Peyer's patch (tissue), 4 donors: ENCODE measurements at regions not wholly inside any gene's neighbourhood (a gene's known extent, or its start where the extent isn't known, plus 50 kb on each side); places are given as distances from the start of the nearest gene placed in this dataset.

Experiments
- POLR2A ChIP-seq, 2 donors: fragments of 450-650 bp; IDR thresholded peaks; one replicate each; pipeline ENCODE4 v1.5.1; 2017; ENCODE audit warnings: antibody characterized with exemption in 2 of 2, mild to moderate bottlenecking in 2 of 2, moderate library complexity in 2 of 2
- TF ChIP-seq, protein P1 (sequence below), 6 experiments: fragments of 450-650 bp in 4 of 6; fragments of 200-600 bp in 2 of 6; sonication (generic) in 1 of 6; IDR thresholded peaks; one replicate each; pipeline ENCODE4 v1.5.1; 2017 to 2019; ENCODE audit warnings: antibody characterized with exemption in 6 of 6, mild to moderate bottlenecking in 3 of 6, moderate library complexity in 1 of 6

DNA sequence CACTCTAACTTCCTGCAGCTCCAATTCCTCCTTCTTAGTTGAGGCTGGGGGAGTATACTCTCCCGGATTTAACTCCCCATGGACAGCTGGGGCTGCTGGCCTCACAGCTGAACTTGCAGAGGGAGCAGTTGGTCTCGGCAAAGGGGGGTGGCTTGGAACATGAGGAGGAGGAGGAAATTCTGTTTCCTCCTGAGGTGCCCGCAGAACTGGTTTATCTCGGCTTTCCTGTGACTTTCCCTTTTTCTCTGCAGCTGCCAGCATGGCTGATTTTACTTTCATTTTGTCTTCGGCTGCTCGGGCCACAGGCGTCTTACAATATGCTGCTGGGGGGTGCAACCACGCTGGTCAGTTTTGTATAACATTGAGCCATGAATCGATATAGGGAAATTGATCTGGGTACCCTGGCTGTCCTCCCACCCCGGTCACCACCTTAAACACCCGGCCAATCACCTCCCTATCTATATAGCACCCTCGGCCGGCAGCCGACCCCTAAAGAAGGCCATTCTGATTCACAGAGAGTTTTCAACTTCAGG, 1317.6 kb downstream of the TMEM121 start:
- no peak for TF ChIP-seq POLR2A (IDR thresholded peaks at IDR 0.05)
- TF ChIP-seq, protein P1, sequence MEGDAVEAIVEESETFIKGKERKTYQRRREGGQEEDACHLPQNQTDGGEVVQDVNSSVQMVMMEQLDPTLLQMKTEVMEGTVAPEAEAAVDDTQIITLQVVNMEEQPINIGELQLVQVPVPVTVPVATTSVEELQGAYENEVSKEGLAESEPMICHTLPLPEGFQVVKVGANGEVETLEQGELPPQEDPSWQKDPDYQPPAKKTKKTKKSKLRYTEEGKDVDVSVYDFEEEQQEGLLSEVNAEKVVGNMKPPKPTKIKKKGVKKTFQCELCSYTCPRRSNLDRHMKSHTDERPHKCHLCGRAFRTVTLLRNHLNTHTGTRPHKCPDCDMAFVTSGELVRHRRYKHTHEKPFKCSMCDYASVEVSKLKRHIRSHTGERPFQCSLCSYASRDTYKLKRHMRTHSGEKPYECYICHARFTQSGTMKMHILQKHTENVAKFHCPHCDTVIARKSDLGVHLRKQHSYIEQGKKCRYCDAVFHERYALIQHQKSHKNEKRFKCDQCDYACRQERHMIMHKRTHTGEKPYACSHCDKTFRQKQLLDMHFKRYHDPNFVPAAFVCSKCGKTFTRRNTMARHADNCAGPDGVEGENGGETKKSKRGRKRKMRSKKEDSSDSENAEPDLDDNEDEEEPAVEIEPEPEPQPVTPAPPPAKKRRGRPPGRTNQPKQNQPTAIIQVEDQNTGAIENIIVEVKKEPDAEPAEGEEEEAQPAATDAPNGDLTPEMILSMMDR (IDR thresholded peaks at IDR 0.05) = no peak
